ENCODE measurements at regions not wholly inside any gene's neighbourhood (a gene's known extent, or its start where the extent isn't known, plus 50 kb on each side); places are given as distances from the start of the nearest gene placed in this dataset.

DNA sequence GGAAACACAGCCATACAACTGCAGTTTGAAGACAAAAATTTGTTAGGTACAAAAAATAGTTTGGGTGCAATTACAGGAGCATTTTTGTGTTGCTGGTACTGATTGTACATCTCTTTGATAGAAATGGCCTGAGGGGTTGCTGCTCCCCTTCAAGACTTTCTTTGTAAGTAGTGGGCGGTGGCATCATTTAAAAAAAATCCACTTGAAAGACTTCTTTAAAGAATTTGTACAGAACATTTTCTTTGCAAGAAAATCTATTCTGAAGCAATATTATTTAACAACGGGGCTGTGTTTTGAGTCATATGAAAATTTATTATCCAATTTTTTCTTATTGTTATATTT, 144.1 kb upstream of the CAV2 start:
- Histone ChIP-seq H3K4me1 (ENCODE audit: insufficient read depth, low read length, poor library complexity, severe bottlenecking) (no peaks in the 10 kb centered on the region), H3K36me3 (ENCODE audit: insufficient read depth, low read length) (no peaks in the 10 kb centered on the region), H3K4me2 (ENCODE audit: low read length) (no peak overlapping the region), H3K9me2 (ENCODE audit: insufficient read depth, low read length) (no peaks in the 10 kb centered on the region), H3K9me3 (ENCODE audit: low read length) (no peaks in the 10 kb centered on the region), H3K27ac (ENCODE audit: low read depth, low read length, poor library complexity, severe bottlenecking) (no peak overlapping the region), H3K4me3 (ENCODE audit: low read depth, low read length, poor library complexity, severe bottlenecking) (no peak overlapping the region), H4K20me1 (ENCODE audit: insufficient read depth, low read length) (no peaks in the 10 kb centered on the region), H2AFZ (ENCODE audit: low read length) (no peak overlapping the region), H3K79me2 (ENCODE audit: insufficient read depth, low read depth, low read length) (no peaks in the 10 kb centered on the region)
- no TSS peak for BruUV-seq (replicated peaks)
- intact Hi-C loops (cut with micrococcal nuclease; ENCODE audit: unreplicated experiment) = no loop called here
- no peak for TF ChIP-seq EZH2phosphoT487 (IDR thresholded peaks at IDR 0.05; ENCODE audit: borderline replicate concordance, low read depth, low read length)
- TF ChIP-seq, protein P1, sequence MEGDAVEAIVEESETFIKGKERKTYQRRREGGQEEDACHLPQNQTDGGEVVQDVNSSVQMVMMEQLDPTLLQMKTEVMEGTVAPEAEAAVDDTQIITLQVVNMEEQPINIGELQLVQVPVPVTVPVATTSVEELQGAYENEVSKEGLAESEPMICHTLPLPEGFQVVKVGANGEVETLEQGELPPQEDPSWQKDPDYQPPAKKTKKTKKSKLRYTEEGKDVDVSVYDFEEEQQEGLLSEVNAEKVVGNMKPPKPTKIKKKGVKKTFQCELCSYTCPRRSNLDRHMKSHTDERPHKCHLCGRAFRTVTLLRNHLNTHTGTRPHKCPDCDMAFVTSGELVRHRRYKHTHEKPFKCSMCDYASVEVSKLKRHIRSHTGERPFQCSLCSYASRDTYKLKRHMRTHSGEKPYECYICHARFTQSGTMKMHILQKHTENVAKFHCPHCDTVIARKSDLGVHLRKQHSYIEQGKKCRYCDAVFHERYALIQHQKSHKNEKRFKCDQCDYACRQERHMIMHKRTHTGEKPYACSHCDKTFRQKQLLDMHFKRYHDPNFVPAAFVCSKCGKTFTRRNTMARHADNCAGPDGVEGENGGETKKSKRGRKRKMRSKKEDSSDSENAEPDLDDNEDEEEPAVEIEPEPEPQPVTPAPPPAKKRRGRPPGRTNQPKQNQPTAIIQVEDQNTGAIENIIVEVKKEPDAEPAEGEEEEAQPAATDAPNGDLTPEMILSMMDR (conservative IDR thresholded peaks at IDR 0.05; ENCODE audit: low read length) = no peak
- no peak for DNase-seq (ENCODE audit: low spot score)
- POLR2A ChIA-PET = no interaction called here
- CTCF ChIA-PET (ENCODE audit: unreplicated experiment) = no interaction called here

DNA sequence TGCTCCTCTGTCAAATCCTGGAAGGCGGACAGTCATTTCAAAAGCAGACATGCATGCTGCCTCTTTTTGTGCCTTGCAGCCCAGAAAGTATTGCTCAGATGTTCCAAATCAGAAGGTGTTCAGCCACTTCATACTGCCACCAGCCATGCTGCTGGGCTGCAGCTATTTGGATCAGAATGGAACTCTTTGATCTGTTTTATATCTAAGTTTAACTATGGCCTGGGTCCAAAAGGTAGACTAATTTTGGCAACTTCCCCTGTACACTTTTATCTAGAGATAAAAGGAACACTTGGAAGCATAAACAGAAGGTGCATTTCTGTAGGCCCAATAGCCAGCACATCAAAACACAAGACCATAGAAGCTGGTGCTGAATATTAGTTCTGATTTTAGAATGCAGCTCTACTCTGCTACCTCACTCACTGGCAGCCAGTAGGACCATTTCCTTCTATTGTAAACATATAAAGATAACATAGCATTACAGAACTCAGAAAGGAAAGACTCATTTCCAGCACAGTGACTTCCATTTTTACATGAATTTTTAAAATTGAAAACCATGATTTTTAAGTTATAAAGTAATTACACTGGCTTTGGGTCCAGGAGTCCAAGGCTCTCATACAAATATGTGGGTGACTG, 143.1 kb upstream of the CAV2 start:
- H3K36me3 ChIP-seq (ENCODE audit: insufficient read depth, low read length) = no peaks in the 10 kb centered on the region
- TF ChIP-seq EZH2phosphoT487 (IDR thresholded peaks at IDR 0.05; ENCODE audit: borderline replicate concordance, low read depth, low read length) = no peak
- TF ChIP-seq, protein P1 (conservative IDR thresholded peaks at IDR 0.05; ENCODE audit: low read length) = no peak
- BruUV-seq (replicated peaks) = no TSS peak
- no peak overlapping the region for H3K4me2 ChIP-seq (ENCODE audit: low read length)
- intact Hi-C loops (cut with micrococcal nuclease; ENCODE audit: unreplicated experiment) = no loop called here
- CTCF ChIA-PET (ENCODE audit: unreplicated experiment) = no interaction called here
- H3K4me1 ChIP-seq (ENCODE audit: insufficient read depth, low read length, poor library complexity, severe bottlenecking) = no peaks in the 10 kb centered on the region
- H3K9me2 ChIP-seq (ENCODE audit: insufficient read depth, low read length) = no peaks in the 10 kb centered on the region
- no peak for DNase-seq (ENCODE audit: low spot score)
- no peak overlapping the region for H3K4me3 ChIP-seq (ENCODE audit: low read depth, low read length, poor library complexity, severe bottlenecking)
- POLR2A ChIA-PET = interaction anchor here (0.7 kb wide), 1 partner anchor 8 kb away, joined by 3 read pairs; no protein-coding TSS in a partner anchor
- H4K20me1 ChIP-seq (ENCODE audit: insufficient read depth, low read length) = no peaks in the 10 kb centered on the region
- H3K79me2 ChIP-seq (ENCODE audit: insufficient read depth, low read depth, low read length) = no peaks in the 10 kb centered on the region
- no peak overlapping the region for H3K27ac ChIP-seq (ENCODE audit: low read depth, low read length, poor library complexity, severe bottlenecking)
- H3K9me3 ChIP-seq (ENCODE audit: low read length) = no peaks in the 10 kb centered on the region
- H2AFZ ChIP-seq (ENCODE audit: low read length) = no peak overlapping the region

GRCh38 chr7:116356979-116357378, 142.6 kb upstream of the CAV2 start:
- Histone ChIP-seq H3K27ac (ENCODE audit: low read depth, low read length, poor library complexity, severe bottlenecking) (no peak overlapping the region), H2AFZ (ENCODE audit: low read length) (no peak overlapping the region), H3K4me3 (ENCODE audit: low read depth, low read length, poor library complexity, severe bottlenecking) (no peak overlapping the region), H3K4me1 (ENCODE audit: insufficient read depth, low read length, poor library complexity, severe bottlenecking) (no peaks in the 10 kb centered on the region), H3K9me3 (ENCODE audit: low read length) (no peaks in the 10 kb centered on the region), H3K9me2 (ENCODE audit: insufficient read depth, low read length) (no peaks in the 10 kb centered on the region), H4K20me1 (ENCODE audit: insufficient read depth, low read length) (no peaks in the 10 kb centered on the region), H3K36me3 (ENCODE audit: insufficient read depth, low read length) (no peaks in the 10 kb centered on the region), H3K79me2 (ENCODE audit: insufficient read depth, low read depth, low read length) (no peaks in the 10 kb centered on the region), H3K4me2 (ENCODE audit: low read length) (no peak overlapping the region)
- TF ChIP-seq, protein P1 (conservative IDR thresholded peaks at IDR 0.05; ENCODE audit: low read length) = no peak
- no peak for TF ChIP-seq EZH2phosphoT487 (IDR thresholded peaks at IDR 0.05; ENCODE audit: borderline replicate concordance, low read depth, low read length)
- no peak for DNase-seq (ENCODE audit: low spot score)
- no TSS peak for BruUV-seq (replicated peaks)
- ChIA-PET POLR2A (no interaction called here), CTCF (ENCODE audit: unreplicated experiment) (no interaction called here)
- intact Hi-C loops (cut with micrococcal nuclease; ENCODE audit: unreplicated experiment) = no loop called here

Data from OCI-LY7 (cell line).